Cerebellar nuclear complex (tissue), 1 donor: ENCODE measurements at regions not wholly inside any gene's neighbourhood (a gene's known extent, or its start where the extent isn't known, plus 50 kb on each side); places are given as distances from the start of the nearest gene placed in this dataset.
A peak's percentile ranks its signal among the peaks of the same experiment; 100 is the strongest.

Experiments used
- DNase-seq, 2 experiments: peaks; one replicate each; lab custom pipeline; 2025; lab: John Stamatoyannopoulos, UW

GRCh38 chr3:176714034-176714433 lies 483.2 kb downstream of the TBL1XR1 start:
- DNase-seq, result no peak

- no peak for DNase-seq
Observed at GRCh38 chr3:176712191-176712590, 485.1 kb downstream of the TBL1XR1 start.

GRCh38 chr3:176699288-176699687 lies 498.0 kb downstream of the TBL1XR1 start:
- no peak for DNase-seq

- no peak for DNase-seq
Observed at GRCh38 chr3:176697284-176697889, 499.9 kb downstream of the TBL1XR1 start.

GRCh38 chr3:176696816-176697215 lies 500.5 kb downstream of the TBL1XR1 start:
- DNase-seq, result no peak

- no peak for DNase-seq
Observed at GRCh38 chr3:176692966-176693785, 504.1 kb downstream of the TBL1XR1 start.

GRCh38 chr3:176692199-176692965 lies 504.9 kb downstream of the TBL1XR1 start:
- no peak for DNase-seq

GRCh38 chr3:176690083-176690869 lies 507.0 kb downstream of the TBL1XR1 start:
- DNase-seq, result no peak

- no peak for DNase-seq
Observed at GRCh38 chr3:176687754-176688153, 509.5 kb downstream of the TBL1XR1 start.

GRCh38 chr3:176683382-176683781 lies 513.9 kb downstream of the TBL1XR1 start:
- no peak for DNase-seq

GRCh38 chr3:176663837-176664831 lies 533.1 kb downstream of the TBL1XR1 start:
- peak in 1 of 2 experiments; percentile 32 for DNase-seq

GRCh38 chr3:176663387-176663786 lies 533.9 kb downstream of the TBL1XR1 start:
- DNase-seq, result no peak

GRCh38 chr3:176661432-176661964 lies 535.8 kb downstream of the TBL1XR1 start:
- DNase-seq, result no peak

GRCh38 chr3:176655404-176656094 lies 541.7 kb downstream of the TBL1XR1 start:
- DNase-seq, result no peak

GRCh38 chr3:176651622-176652021 lies 545.7 kb downstream of the TBL1XR1 start:
- no peak for DNase-seq

- no peak for DNase-seq
Observed at GRCh38 chr3:176650478-176650877, 546.8 kb downstream of the TBL1XR1 start.

- DNase-seq, result no peak
Observed at GRCh38 chr3:176647987-176648386, 549.3 kb downstream of the TBL1XR1 start.

- no peak for DNase-seq
Observed at GRCh38 chr3:176633511-176633910, 563.8 kb downstream of the TBL1XR1 start.

GRCh38 chr3:176632925-176633324 lies 564.4 kb downstream of the TBL1XR1 start:
- no peak for DNase-seq

- DNase-seq, result no peak
Observed at GRCh38 chr3:176631165-176631564, 566.1 kb downstream of the TBL1XR1 start.
